Body of pancreas (tissue), 4 donors: ENCODE measurements at regions not wholly inside any gene's neighbourhood (a gene's known extent, or its start where the extent isn't known, plus 50 kb on each side); places are given as distances from the start of the nearest gene placed in this dataset.
"Not testable (repeated sequence)": the region's sequence is repeated elsewhere in the genome, so short reads cannot be mapped to it uniquely, and the experiment has no call there.

Experiments
- POLR2A ChIP-seq, 3 donors: fragments of 450-650 bp; IDR thresholded peaks; one replicate each; pipeline ENCODE4 v1.6.1; 2016; ENCODE audit warnings: antibody characterized with exemption in 3 of 3, mild to moderate bottlenecking in 2 of 3
- TF ChIP-seq, protein P1 (sequence below), 7 experiments: fragments of 450-650 bp in 4 of 7; fragments of 200-600 bp in 3 of 7; sonication (generic) in 3 of 7; IDR thresholded peaks; one replicate each; pipeline ENCODE4 v1.5.1; 2016 to 2019; ENCODE audit warnings: antibody characterized with exemption in 7 of 7

DNA sequence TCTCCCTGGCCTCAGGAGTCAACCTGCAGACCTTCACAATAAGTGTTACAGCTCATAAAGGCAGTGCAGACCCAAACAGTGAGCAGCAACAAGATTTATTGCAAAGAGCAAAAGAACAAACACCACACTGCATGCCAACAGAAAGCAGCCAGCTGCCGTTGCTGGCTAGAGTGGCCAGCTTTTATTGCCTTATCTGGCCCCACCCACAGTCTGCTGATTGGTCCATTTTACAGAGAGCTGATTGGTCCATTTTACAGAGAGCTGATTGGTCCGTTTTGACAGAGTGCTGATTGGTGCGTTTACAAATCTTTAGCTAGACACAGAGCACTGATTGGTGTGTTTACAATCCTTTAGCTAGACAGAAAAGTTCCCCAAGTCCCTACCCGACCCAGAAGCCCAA is 885.9 kb upstream of the SPRY2 start:
- TF ChIP-seq, protein P1, sequence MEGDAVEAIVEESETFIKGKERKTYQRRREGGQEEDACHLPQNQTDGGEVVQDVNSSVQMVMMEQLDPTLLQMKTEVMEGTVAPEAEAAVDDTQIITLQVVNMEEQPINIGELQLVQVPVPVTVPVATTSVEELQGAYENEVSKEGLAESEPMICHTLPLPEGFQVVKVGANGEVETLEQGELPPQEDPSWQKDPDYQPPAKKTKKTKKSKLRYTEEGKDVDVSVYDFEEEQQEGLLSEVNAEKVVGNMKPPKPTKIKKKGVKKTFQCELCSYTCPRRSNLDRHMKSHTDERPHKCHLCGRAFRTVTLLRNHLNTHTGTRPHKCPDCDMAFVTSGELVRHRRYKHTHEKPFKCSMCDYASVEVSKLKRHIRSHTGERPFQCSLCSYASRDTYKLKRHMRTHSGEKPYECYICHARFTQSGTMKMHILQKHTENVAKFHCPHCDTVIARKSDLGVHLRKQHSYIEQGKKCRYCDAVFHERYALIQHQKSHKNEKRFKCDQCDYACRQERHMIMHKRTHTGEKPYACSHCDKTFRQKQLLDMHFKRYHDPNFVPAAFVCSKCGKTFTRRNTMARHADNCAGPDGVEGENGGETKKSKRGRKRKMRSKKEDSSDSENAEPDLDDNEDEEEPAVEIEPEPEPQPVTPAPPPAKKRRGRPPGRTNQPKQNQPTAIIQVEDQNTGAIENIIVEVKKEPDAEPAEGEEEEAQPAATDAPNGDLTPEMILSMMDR (IDR thresholded peaks at IDR 0.05), result not testable (repeated sequence)
- TF ChIP-seq POLR2A (IDR thresholded peaks at IDR 0.05), result not testable (repeated sequence)
